Panc1 (cell line): ENCODE measurements at regions not wholly inside any gene's neighbourhood (a gene's known extent, or its start where the extent isn't known, plus 50 kb on each side); places are given as distances from the start of the nearest gene placed in this dataset.

ENCODE experiments used
- ATAC-seq: fragments of 200-7000 bp; cut with Tn5 transposase; 2 replicates; pipeline ENCODE4 v1.9.1; 2020; ENCODE audit warnings: mild to moderate bottlenecking, moderate library complexity
- BruUV-seq: library from RNA; stranded (reverse); fragments of 400-500 nt; replicated peaks from 2 replicates; lab custom pipeline; 2021; lab: Mats Ljungman, UMichigan
- CTCF ChIA-PET: fragments of 300-600 bp; sonication (Branson Sonifier 250); formaldehyde crosslinking; loops from one replicate; lab custom pipeline; 2022; ENCODE audit warnings: antibody characterized with exemption; lab: Charles Lee
- POLR2A ChIA-PET: fragments of 300-600 bp; sonication (Branson Sonifier 250); formaldehyde crosslinking; loops from one replicate; lab custom pipeline; 2022; ENCODE audit warnings: antibody characterized with exemption; lab: Charles Lee
- DNase-seq: peaks from one replicate; pipeline ENCODE4 v3.0.0-alpha.2; 2010; ENCODE audit warnings: low read depth, low spot score
- H3K27ac ChIP-seq: 2 replicates; pipeline ENCODE4 v1.5.1; 2011; ENCODE audit warnings: mild to moderate bottlenecking, low read length, inconsistent platforms
- H3K27me3 ChIP-seq: fragments of 200-500 bp; sonication (Bioruptor generic); 2 replicates; pipeline ENCODE4 v1.6.0; 2014; ENCODE audit warnings: low read length, inconsistent platforms; ENCODE audit not compliant: control insufficient read depth, insufficient read depth
- H3K36me3 ChIP-seq: fragments of 200-500 bp; sonication (Bioruptor generic); 2 replicates; pipeline ENCODE4 v1.5.1; 2014; ENCODE audit warnings: inconsistent platforms, mild to moderate bottlenecking, low read length, moderate library complexity; ENCODE audit not compliant: control insufficient read depth, insufficient read depth
- H3K4me1 ChIP-seq: 2 replicates; pipeline ENCODE4 v1.5.1; 2011; ENCODE audit warnings: inconsistent platforms, mild to moderate bottlenecking, low read length, moderate library complexity; ENCODE audit not compliant: control insufficient read depth, insufficient read depth
- H3K4me3 ChIP-seq, 2 experiments: 2 replicates each; pipeline ENCODE4 v1.5.1; 2011 to 2012; ENCODE audit warnings: low read depth in 2 of 2, low read length in 2 of 2, mild to moderate bottlenecking in 2 of 2, inconsistent platforms in 1 of 2, moderate library complexity in 1 of 2
- H3K9me3 ChIP-seq: fragments of 200-500 bp; sonication (Bioruptor generic); 2 replicates; pipeline ENCODE4 v1.5.1; 2014; ENCODE audit warnings: low read depth, mild to moderate bottlenecking, inconsistent platforms, low read length, moderate library complexity; ENCODE audit not compliant: control insufficient read depth, insufficient read depth
- CTCF ChIP-seq: fragments of 450-650 bp; IDR thresholded peaks from 2 replicates; pipeline ENCODE4 v1.5.1; 2017; ENCODE audit warnings: mild to moderate bottlenecking
- POLR2AphosphoS5 ChIP-seq: IDR thresholded peaks from 2 replicates; pipeline ENCODE4 v1.6.1; 2012; ENCODE audit warnings: mild to moderate bottlenecking, low read depth, low read length, moderate library complexity
- REST ChIP-seq, 2 experiments: IDR thresholded peaks; 2 replicates each; pipeline ENCODE4 v1.6.1; 2011 to 2012; ENCODE audit warnings: low read depth in 2 of 2, control low read depth in 1 of 2, low read length in 1 of 2, mild to moderate bottlenecking in 1 of 2, moderate library complexity in 1 of 2; ENCODE audit not compliant: insufficient read depth in 1 of 2
- SIN3A ChIP-seq: IDR thresholded peaks from 2 replicates; pipeline ENCODE4 v1.6.1; 2012; ENCODE audit warnings: low read depth, mild to moderate bottlenecking, low read length, moderate library complexity, borderline replicate concordance; ENCODE audit not compliant: insufficient read depth
- TCF7L2 ChIP-seq: IDR thresholded peaks from 2 replicates; pipeline ENCODE4 v1.6.1; 2011; ENCODE audit warnings: mild to moderate bottlenecking, low read depth, low read length, inconsistent platforms
- in situ Hi-C: cut with HindIII; loops from 2 replicates; pipeline ENCODE4 v1.10.0; 2016; ENCODE audit warnings: low sequenced_read_pairs, low pct_unique_long_range_greater_than_20kb
- intact Hi-C: fragments of 100-400 bp; cut with micrococcal nuclease; formaldehyde crosslinking; loops from one replicate; pipeline ENCODE4 v1.10.0; 2022; ENCODE audit not compliant: unreplicated experiment

DNA sequence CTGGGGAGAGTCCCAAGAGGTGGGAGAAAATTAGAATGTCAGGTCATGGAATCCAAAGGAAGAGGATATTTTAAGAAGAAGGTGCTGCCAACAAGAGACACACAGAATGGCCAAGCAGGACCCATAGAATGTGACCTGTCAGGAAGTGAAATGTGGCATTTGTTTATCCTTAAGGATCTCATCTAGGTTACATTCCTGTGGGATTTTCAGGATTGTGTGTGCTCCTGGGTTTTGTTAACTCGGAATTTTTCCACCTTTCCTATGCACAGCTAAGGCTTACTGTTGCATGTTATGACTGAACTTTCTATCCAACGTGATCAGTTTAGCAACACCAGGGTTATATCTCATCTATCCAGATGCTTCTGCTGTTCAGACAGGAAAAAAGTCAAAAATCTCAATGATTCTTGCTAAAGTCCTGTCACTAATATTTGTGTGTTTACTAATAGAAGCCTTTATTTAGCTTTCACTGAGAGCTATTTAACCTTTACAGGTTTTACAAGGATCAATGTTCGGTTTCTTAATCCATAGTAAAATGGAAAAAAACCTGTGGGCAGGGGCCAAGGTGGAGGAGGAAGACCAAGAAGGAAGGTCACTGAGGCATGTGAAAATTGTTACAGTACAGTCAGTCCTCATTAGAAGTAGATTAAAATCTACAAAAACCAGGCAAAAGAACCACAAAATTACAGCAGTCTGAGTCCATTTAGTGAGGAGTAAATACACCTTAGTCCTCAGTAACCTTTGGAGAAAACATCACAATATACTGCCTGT, 437.8 kb upstream of the NPVF start:
- no peak for TF ChIP-seq CTCF
- TF ChIP-seq REST (IDR thresholded peaks at IDR 0.05; ENCODE audit: insufficient read depth in 1 of 2, low read depth in 2 of 2, low read length in 1 of 2), result no peak
- TF ChIP-seq TCF7L2, result no peak
- no peak for TF ChIP-seq POLR2AphosphoS5
- no peak for TF ChIP-seq SIN3A
- intact Hi-C loops (no loop called here), in situ Hi-C loops (no loop called here)
- ChIA-PET CTCF (no interaction called here), POLR2A (no interaction called here)
- no peaks in the 10 kb centered on the region for H3K9me3 ChIP-seq
- H3K4me1 ChIP-seq, result no peaks in the 10 kb centered on the region
- no peaks in the 10 kb centered on the region for H3K36me3 ChIP-seq
- BruUV-seq, result no TSS peak
- peaks cover 6% of the 10 kb centered on the region for H3K27me3 ChIP-seq
- ATAC-seq, result no peak
- H3K27ac ChIP-seq, result no peak overlapping the region
- no peak overlapping the region for H3K4me3 ChIP-seq
- DNase-seq, result no peak

- POLR2A ChIA-PET, result no interaction called here
- DNase-seq (no peak), ATAC-seq (no peak)
- Histone ChIP-seq H3K4me1 (no peaks in the 10 kb centered on the region), H3K9me3 (no peaks in the 10 kb centered on the region), H3K36me3 (no peaks in the 10 kb centered on the region), H3K4me3 (no peak overlapping the region), H3K27ac (no peak overlapping the region), H3K27me3 (peaks cover 6% of the 10 kb centered on the region)
- intact Hi-C loops (no loop called here), in situ Hi-C loops (no loop called here)
- TF ChIP-seq SIN3A (no peak), REST (IDR thresholded peaks at IDR 0.05; ENCODE audit: insufficient read depth in 1 of 2, low read depth in 2 of 2, low read length in 1 of 2) (no peak), TCF7L2 (no peak), CTCF (no peak), POLR2AphosphoS5 (no peak)
- CTCF ChIA-PET, result no interaction called here
- no TSS peak for BruUV-seq
These were observed 438.4 kb upstream of the NPVF start for GRCh38 chr7:25666671-25667060.
